ENCODE measurements at regions not wholly inside any gene's neighbourhood (a gene's known extent, or its start where the extent isn't known, plus 50 kb on each side); places are given as distances from the start of the nearest gene placed in this dataset.

GRCh38 chr1:50343323-50343722 lies 79.9 kb downstream of the DMRTA2 start:
- H3K27me3 ChIP-seq, result no peaks in the 10 kb centered on the region

DNA sequence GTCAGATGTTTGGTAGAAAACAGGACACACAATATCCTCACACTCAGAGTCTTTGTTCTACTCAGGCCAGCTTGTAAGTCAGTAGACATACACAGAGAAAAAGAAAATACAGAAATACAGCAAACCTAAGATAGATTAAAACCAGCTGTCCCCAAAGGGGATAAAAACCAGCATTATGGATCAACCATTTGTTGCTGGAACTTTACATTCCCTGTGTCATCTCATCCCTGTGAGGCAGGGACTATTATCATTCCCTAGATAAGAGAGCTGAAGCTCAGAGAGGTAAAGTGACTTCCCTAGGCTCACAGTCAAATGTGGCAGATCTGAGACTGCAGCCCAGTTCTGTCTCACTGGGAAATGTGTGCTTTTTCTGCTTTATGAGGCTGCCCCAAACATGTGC lies 80.7 kb downstream of the DMRTA2 start:
- H3K27ac ChIP-seq, result no peak overlapping the region
- no peak overlapping the region for H3K4me3 ChIP-seq

More at GRCh38 chr1:50343323-50343722, 79.9 kb downstream of the DMRTA2 start:
- H3K27ac ChIP-seq, result no peak overlapping the region
- no peak overlapping the region for H3K9ac ChIP-seq
- H3K4me3 ChIP-seq, result no peak overlapping the region
- H3K9me3 ChIP-seq, result peaks cover 8% of the 10 kb centered on the region
- no peaks in the 10 kb centered on the region for H3K36me3 ChIP-seq
- H3K4me1 ChIP-seq, result peaks cover 46% of the 10 kb centered on the region
- no peak for TF ChIP-seq Cebpa-rat (IDR thresholded peaks at IDR 0.05)
- H4K20me1 ChIP-seq, result no peaks in the 10 kb centered on the region
- peak overlapping the region; percentile 10 for H3K4me2 ChIP-seq

DNA sequence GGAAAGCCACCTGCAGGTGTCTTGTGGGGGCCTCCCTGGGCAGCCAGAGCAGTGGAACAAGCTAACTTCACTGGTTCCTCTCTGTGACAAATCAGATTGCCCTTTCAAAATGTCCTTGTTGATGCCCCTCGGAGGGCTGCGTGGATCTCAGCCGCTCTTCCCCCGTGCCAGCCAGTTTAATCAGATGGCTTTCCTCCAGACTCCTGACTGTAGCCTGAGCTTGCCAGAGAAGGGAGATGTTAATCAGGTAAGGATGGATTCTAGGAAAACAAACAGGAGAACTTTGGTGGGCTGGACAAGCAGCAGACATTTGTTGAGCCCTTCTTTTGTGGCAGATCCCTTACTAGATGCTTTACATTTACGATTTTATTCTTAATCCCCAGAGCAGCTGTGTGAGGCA lies 88.2 kb downstream of the DMRTA2 start:
- peaks cover 13% of the 10 kb centered on the region for H3K4me1 ChIP-seq
- H3K9me3 ChIP-seq, result peaks cover 9% of the 10 kb centered on the region; the same call in 1 of the 2 replicates
- no peaks in the 10 kb centered on the region for H3K36me3 ChIP-seq
- no peak for TF ChIP-seq Cebpa-rat (IDR thresholded peaks at IDR 0.05)
- H3K27ac ChIP-seq, result no peak overlapping the region
- no peaks in the 10 kb centered on the region for H4K20me1 ChIP-seq
- no peak overlapping the region for H3K4me3 ChIP-seq
- no peak overlapping the region for H3K9ac ChIP-seq
- no peak overlapping the region for H3K4me2 ChIP-seq
- H3K27me3 ChIP-seq, result no peaks in the 10 kb centered on the region; the same call in 1 of the 2 replicates

More for the DNA sequence above, 80.7 kb downstream of the DMRTA2 start:
- no peak overlapping the region for H3K4me2 ChIP-seq
- H3K9ac ChIP-seq, result no peak overlapping the region
- TF ChIP-seq Cebpa-rat (IDR thresholded peaks at IDR 0.05), result no peak
- no peaks in the 10 kb centered on the region for H4K20me1 ChIP-seq
- no peaks in the 10 kb centered on the region for H3K36me3 ChIP-seq
- peaks cover 8% of the 10 kb centered on the region for H3K9me3 ChIP-seq
- peaks cover 38% of the 10 kb centered on the region for H3K4me1 ChIP-seq
- H3K27me3 ChIP-seq, result no peaks in the 10 kb centered on the region

DNA sequence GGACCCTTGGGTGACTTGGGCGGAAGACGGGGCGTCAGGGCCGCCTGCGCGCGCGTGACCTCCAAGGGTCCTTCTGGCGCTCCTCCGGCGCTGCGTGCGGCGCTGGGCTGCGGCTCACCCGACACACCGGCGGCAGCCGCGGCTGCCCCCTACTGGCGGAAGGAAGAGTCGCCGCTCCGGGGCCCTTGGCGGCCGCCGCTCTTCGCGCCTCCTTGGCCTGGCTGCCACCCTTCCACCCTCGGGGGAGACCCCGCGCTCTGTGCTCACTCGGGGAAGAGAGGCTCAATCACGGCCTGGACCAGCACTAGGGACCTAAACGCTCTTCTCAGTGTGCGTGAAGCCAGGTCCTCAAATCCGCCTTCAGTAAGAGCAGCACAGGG lies 89.7 kb downstream of the DMRTA2 start:
- Histone ChIP-seq H3K4me3 (no peak overlapping the region), H3K9me3 (peaks cover 9% of the 10 kb centered on the region; the same call in 1 of the 2 replicates), H3K36me3 (no peaks in the 10 kb centered on the region), H3K4me2 (peak overlapping the region; percentile 16; the same call in 1 of the 2 replicates), H4K20me1 (no peaks in the 10 kb centered on the region), H3K4me1 (peaks cover 13% of the 10 kb centered on the region), H3K27me3 (no peaks in the 10 kb centered on the region; the same call in 1 of the 2 replicates), H3K27ac (no peak overlapping the region), H3K9ac (no peak overlapping the region)
- TF ChIP-seq Cebpa-rat (IDR thresholded peaks at IDR 0.05), result no peak

GRCh38 chr1:50332941-50333594 lies 90.2 kb downstream of the DMRTA2 start:
- H3K9ac ChIP-seq, result no peak overlapping the region
- H3K4me3 ChIP-seq, result no peak overlapping the region
- H3K27me3 ChIP-seq, result no peaks in the 10 kb centered on the region; the same call in 1 of the 2 replicates
- H3K4me1 ChIP-seq, result peaks cover 13% of the 10 kb centered on the region
- TF ChIP-seq Cebpa-rat (IDR thresholded peaks at IDR 0.05), result no peak
- no peaks in the 10 kb centered on the region for H4K20me1 ChIP-seq
- peak overlapping the region; percentile 16; the same call in 1 of the 2 replicates for H3K4me2 ChIP-seq
- no peaks in the 10 kb centered on the region for H3K36me3 ChIP-seq
- H3K27ac ChIP-seq, result no peak overlapping the region
- H3K9me3 ChIP-seq, result peaks cover 9% of the 10 kb centered on the region; the same call in 1 of the 2 replicates

- TF ChIP-seq Cebpa-rat (IDR thresholded peaks at IDR 0.05), result no peak
- Histone ChIP-seq H3K9ac (no peak overlapping the region), H3K4me3 (no peak overlapping the region), H3K27ac (no peak overlapping the region), H3K36me3 (no peaks in the 10 kb centered on the region), H3K27me3 (no peaks in the 10 kb centered on the region; the same call in 1 of the 2 replicates), H3K4me2 (no peak overlapping the region), H3K4me1 (peaks cover 13% of the 10 kb centered on the region), H3K9me3 (peaks cover 9% of the 10 kb centered on the region; the same call in 1 of the 2 replicates), H4K20me1 (no peaks in the 10 kb centered on the region)
Measured at GRCh38 chr1:50329332-50329932, 93.8 kb downstream of the DMRTA2 start.

- no peaks in the 10 kb centered on the region for H3K27me3 ChIP-seq
- H3K36me3 ChIP-seq, result no peaks in the 10 kb centered on the region
- no peak overlapping the region for H3K9ac ChIP-seq
- H3K9me3 ChIP-seq, result peaks cover 7% of the 10 kb centered on the region; the same call in 1 of the 2 replicates
- TF ChIP-seq Cebpa-rat (IDR thresholded peaks at IDR 0.05), result no peak
- H3K27ac ChIP-seq, result no peak overlapping the region
- no peak overlapping the region for H3K4me2 ChIP-seq
- H4K20me1 ChIP-seq, result no peaks in the 10 kb centered on the region
- peaks cover 13% of the 10 kb centered on the region for H3K4me1 ChIP-seq
- H3K4me3 ChIP-seq, result no peak overlapping the region
Measured at GRCh38 chr1:50328552-50328951, 94.7 kb downstream of the DMRTA2 start.

- H3K4me1 ChIP-seq, result peaks cover 1% of the 10 kb centered on the region
- H3K27ac ChIP-seq, result no peak overlapping the region
- no peaks in the 10 kb centered on the region for H3K36me3 ChIP-seq
- TF ChIP-seq Cebpa-rat (IDR thresholded peaks at IDR 0.05), result no peak
- H3K4me3 ChIP-seq, result no peak overlapping the region
- no peak overlapping the region for H3K9ac ChIP-seq
- H4K20me1 ChIP-seq, result no peaks in the 10 kb centered on the region
- no peak overlapping the region for H3K4me2 ChIP-seq
- H3K9me3 ChIP-seq, result no peaks in the 10 kb centered on the region
- H3K27me3 ChIP-seq, result no peaks in the 10 kb centered on the region
Measured at GRCh38 chr1:50326026-50326425, 97.2 kb downstream of the DMRTA2 start.

GRCh38 chr1:50322579-50322978 lies 100.7 kb downstream of the DMRTA2 start:
- no peak for TF ChIP-seq Cebpa-rat (IDR thresholded peaks at IDR 0.05)
- Histone ChIP-seq H3K4me2 (no peak overlapping the region), H4K20me1 (no peaks in the 10 kb centered on the region), H3K27me3 (no peaks in the 10 kb centered on the region), H3K9me3 (no peaks in the 10 kb centered on the region), H3K9ac (no peak overlapping the region), H3K4me1 (no peaks in the 10 kb centered on the region), H3K27ac (no peak overlapping the region), H3K36me3 (no peaks in the 10 kb centered on the region), H3K4me3 (no peak overlapping the region)

DNA sequence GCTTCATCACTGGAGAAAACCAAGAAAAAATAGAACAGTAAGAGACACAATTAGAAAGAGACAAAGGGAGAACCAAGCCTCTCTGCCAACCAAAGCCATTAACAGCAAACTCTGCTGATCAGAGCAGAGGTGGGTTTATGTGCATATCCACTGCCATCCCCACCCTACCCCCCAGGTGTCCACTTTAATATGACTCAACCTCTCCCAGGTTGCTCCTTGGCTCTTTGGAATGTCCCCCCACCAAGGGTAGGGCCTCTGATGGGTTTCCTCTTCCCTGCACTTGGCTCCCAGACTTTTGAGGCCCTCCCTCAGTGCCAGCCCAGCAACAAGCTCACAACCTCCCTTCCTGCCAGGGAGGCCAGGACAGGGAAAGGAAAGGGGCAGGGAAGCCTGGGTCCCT lies 104.8 kb downstream of the DMRTA2 start:
- Histone ChIP-seq H3K9me3 (no peaks in the 10 kb centered on the region), H3K27me3 (no peaks in the 10 kb centered on the region), H3K9ac (no peak overlapping the region), H3K36me3 (no peaks in the 10 kb centered on the region), H3K4me3 (no peak overlapping the region), H3K4me1 (no peaks in the 10 kb centered on the region), H4K20me1 (no peaks in the 10 kb centered on the region), H3K4me2 (no peak overlapping the region), H3K27ac (no peak overlapping the region)
- TF ChIP-seq Cebpa-rat (IDR thresholded peaks at IDR 0.05), result no peak

Data from BLaER1 (cell line).